ENCODE measurements at regions not wholly inside any gene's neighbourhood (a gene's known extent, or its start where the extent isn't known, plus 50 kb on each side); places are given as distances from the start of the nearest gene placed in this dataset.
A peak's percentile ranks its signal among the peaks of the same experiment; 100 is the strongest.

DNA sequence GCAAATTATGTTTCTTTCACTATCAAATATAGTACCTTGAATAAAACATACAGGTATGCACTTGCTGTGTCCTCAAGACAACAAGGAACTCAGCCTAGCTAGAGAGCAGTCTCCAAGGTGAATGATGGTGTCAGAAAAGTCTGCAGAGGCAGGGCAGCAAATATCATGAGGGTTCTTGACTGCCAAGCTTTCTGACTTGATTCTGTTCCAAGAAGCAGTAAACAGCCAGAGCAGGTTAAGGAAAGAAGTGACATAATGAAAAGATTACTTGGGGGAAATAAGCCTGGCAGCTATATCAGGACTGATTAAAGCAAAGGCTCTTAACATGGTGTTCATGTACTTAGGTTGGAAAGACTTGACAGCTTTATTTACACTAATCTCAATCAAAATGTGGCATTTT lies 192.2 kb upstream of the GADL1 start (continued):
- TF ChIP-seq, protein P1, sequence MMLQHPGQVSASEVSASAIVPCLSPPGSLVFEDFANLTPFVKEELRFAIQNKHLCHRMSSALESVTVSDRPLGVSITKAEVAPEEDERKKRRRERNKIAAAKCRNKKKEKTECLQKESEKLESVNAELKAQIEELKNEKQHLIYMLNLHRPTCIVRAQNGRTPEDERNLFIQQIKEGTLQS (IDR thresholded peaks at IDR 0.05), result no peak
- TF ChIP-seq RAD21 (IDR thresholded peaks at IDR 0.05; ENCODE audit: low read depth) (no peak), SP1 (IDR thresholded peaks at IDR 0.05; ENCODE audit: low read depth) (no peak)

DNA sequence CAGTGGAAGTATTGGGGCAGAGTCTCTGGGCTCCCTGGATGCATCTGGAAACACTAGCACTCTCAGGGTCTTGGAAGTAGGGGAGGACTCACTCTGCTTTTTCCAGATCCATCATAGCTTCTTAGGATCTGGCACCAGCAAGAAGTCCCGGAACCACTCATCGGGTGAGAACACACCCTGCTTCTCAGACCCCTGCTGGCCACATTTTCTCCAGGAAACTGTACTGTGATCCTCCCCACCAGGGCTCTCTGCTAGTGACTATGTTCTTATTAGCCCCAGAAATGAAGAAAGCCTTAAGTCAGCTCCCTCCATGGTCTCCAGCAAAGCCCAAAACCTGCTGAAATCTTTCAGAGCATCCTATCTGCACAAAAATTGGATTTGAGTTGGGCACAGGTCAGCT lies 197.3 kb upstream of the GADL1 start:
- Histone ChIP-seq H3K9ac (ENCODE audit: low read length) (no peak overlapping the region), H4K20me1 (ENCODE audit: insufficient read depth) (no peaks in the 10 kb centered on the region), H3K36me3 (ENCODE audit: control insufficient read depth in 1 of 2, insufficient read depth in 2 of 2, low read length in 2 of 2) (no peaks in the 10 kb centered on the region), H3K4me3 (replicated peaks in 1 of 2; ENCODE audit: low read depth in 1 of 2, low read length in 2 of 2) (no peak overlapping the region), H3K9me2 (ENCODE audit: insufficient read depth) (no peaks in the 10 kb centered on the region), H2AFZ (ENCODE audit: low read depth, low read length, poor library complexity, severe bottlenecking) (no peak overlapping the region), H3K27me3 (ENCODE audit: insufficient read depth, low read length) (no peaks in the 10 kb centered on the region), H3K79me2 (ENCODE audit: insufficient read depth, low read length) (no peaks in the 10 kb centered on the region), H3K27ac (ENCODE audit: low read depth, low read length) (no peak overlapping the region), H3K4me1 (ENCODE audit: control insufficient read depth in 1 of 2, insufficient read depth in 2 of 2, low read length in 2 of 2) (no peaks in the 10 kb centered on the region), H3K9me3 (ENCODE audit: control insufficient read depth in 1 of 2, insufficient read depth in 1 of 2, low read depth in 1 of 2, low read length in 2 of 2) (no peaks in the 10 kb centered on the region), H3K4me2 (ENCODE audit: low read length) (no peak overlapping the region)
- no peak for TF ChIP-seq EGR1 (IDR thresholded peaks at IDR 0.05; ENCODE audit: low read depth)
- TF ChIP-seq EZH2phosphoT487 (IDR thresholded peaks at IDR 0.05; ENCODE audit: borderline replicate concordance), result no peak
- TF ChIP-seq RAD21 (IDR thresholded peaks at IDR 0.05; ENCODE audit: low read depth), result no peak
- TF ChIP-seq TCF7L2 (IDR thresholded peaks at IDR 0.05; ENCODE audit: borderline replicate concordance, extremely low read depth, insufficient read depth, insufficient read length), result no peak
- no peak for TF ChIP-seq SIN3A (IDR thresholded peaks at IDR 0.05; ENCODE audit: low read depth)
- no peak for TF ChIP-seq POLR2AphosphoS5 (IDR thresholded peaks at IDR 0.05; ENCODE audit: low read depth, low read length)
- no peak for TF ChIP-seq SP1 (IDR thresholded peaks at IDR 0.05; ENCODE audit: low read depth)
- TF ChIP-seq YY1 (IDR thresholded peaks at IDR 0.05; ENCODE audit: extremely low read depth, insufficient replicate concordance, low read depth, low read length), result no peak
- TF ChIP-seq CEBPB (IDR thresholded peaks at IDR 0.05; ENCODE audit: low read depth), result no peak
- no peak for TF ChIP-seq MAX (IDR thresholded peaks at IDR 0.05)
- TF ChIP-seq CBX3 (IDR thresholded peaks at IDR 0.05; ENCODE audit: low read depth), result no peak
- TF ChIP-seq, protein P1 (IDR thresholded peaks at IDR 0.05), result no peak
- TF ChIP-seq SRF (IDR thresholded peaks at IDR 0.05; ENCODE audit: low read depth), result no peak
- TF ChIP-seq, protein P2, sequence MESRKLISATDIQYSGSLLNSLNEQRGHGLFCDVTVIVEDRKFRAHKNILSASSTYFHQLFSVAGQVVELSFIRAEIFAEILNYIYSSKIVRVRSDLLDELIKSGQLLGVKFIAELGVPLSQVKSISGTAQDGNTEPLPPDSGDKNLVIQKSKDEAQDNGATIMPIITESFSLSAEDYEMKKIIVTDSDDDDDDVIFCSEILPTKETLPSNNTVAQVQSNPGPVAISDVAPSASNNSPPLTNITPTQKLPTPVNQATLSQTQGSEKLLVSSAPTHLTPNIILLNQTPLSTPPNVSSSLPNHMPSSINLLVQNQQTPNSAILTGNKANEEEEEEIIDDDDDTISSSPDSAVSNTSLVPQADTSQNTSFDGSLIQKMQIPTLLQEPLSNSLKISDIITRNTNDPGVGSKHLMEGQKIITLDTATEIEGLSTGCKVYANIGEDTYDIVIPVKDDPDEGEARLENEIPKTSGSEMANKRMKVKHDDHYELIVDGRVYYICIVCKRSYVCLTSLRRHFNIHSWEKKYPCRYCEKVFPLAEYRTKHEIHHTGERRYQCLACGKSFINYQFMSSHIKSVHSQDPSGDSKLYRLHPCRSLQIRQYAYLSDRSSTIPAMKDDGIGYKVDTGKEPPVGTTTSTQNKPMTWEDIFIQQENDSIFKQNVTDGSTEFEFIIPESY (IDR thresholded peaks at IDR 0.05; ENCODE audit: extremely low read depth, insufficient replicate concordance, low read length), result no peak
- TF ChIP-seq ZFX (IDR thresholded peaks at IDR 0.05), result no peak
- TF ChIP-seq, protein P3, sequence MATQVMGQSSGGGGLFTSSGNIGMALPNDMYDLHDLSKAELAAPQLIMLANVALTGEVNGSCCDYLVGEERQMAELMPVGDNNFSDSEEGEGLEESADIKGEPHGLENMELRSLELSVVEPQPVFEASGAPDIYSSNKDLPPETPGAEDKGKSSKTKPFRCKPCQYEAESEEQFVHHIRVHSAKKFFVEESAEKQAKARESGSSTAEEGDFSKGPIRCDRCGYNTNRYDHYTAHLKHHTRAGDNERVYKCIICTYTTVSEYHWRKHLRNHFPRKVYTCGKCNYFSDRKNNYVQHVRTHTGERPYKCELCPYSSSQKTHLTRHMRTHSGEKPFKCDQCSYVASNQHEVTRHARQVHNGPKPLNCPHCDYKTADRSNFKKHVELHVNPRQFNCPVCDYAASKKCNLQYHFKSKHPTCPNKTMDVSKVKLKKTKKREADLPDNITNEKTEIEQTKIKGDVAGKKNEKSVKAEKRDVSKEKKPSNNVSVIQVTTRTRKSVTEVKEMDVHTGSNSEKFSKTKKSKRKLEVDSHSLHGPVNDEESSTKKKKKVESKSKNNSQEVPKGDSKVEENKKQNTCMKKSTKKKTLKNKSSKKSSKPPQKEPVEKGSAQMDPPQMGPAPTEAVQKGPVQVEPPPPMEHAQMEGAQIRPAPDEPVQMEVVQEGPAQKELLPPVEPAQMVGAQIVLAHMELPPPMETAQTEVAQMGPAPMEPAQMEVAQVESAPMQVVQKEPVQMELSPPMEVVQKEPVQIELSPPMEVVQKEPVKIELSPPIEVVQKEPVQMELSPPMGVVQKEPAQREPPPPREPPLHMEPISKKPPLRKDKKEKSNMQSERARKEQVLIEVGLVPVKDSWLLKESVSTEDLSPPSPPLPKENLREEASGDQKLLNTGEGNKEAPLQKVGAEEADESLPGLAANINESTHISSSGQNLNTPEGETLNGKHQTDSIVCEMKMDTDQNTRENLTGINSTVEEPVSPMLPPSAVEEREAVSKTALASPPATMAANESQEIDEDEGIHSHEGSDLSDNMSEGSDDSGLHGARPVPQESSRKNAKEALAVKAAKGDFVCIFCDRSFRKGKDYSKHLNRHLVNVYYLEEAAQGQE (IDR thresholded peaks at IDR 0.05; ENCODE audit: low read depth), result no peak
- TF ChIP-seq JUND (IDR thresholded peaks at IDR 0.05), result no peak
- TF ChIP-seq POLR2A (IDR thresholded peaks at IDR 0.05; ENCODE audit: borderline replicate concordance, extremely low read depth, insufficient read depth, insufficient read length), result no peak
- no peak for TF ChIP-seq ZNF274 (IDR thresholded peaks at IDR 0.05; ENCODE audit: low read depth, low read length)
- TF ChIP-seq ELF1 (IDR thresholded peaks at IDR 0.05; ENCODE audit: borderline replicate concordance, low read depth), result no peak
- ChIA-PET CTCF (no interaction called here), POLR2A (no interaction called here), RAD21 (ENCODE audit: low non-redundant PET in 1 of 2, low total read pairs in 2 of 2, uncharacterized antibody in 2 of 2, unreplicated experiment in 2 of 2) (no interaction called here)
- no TSS peak for BruUV-seq (replicated peaks)
- intact Hi-C loops (cut with micrococcal nuclease), result no loop called here
- ATAC-seq (peak; percentile 60; the same call in 1 of the 2 replicates), DNase-seq (ENCODE audit: low read depth, low spot score) (no peak)

Measured in HCT116 (cell line).